Glomerular visceral epithelial cell (primary cell): ENCODE measurements at regions not wholly inside any gene's neighbourhood (a gene's known extent, or its start where the extent isn't known, plus 50 kb on each side); places are given as distances from the start of the nearest gene placed in this dataset.

Experiments
- DNase-seq: peaks from one replicate; pipeline ENCODE4 v3.0.0-alpha.2; 2016; ENCODE audit errors: extremely low spot score

DNA sequence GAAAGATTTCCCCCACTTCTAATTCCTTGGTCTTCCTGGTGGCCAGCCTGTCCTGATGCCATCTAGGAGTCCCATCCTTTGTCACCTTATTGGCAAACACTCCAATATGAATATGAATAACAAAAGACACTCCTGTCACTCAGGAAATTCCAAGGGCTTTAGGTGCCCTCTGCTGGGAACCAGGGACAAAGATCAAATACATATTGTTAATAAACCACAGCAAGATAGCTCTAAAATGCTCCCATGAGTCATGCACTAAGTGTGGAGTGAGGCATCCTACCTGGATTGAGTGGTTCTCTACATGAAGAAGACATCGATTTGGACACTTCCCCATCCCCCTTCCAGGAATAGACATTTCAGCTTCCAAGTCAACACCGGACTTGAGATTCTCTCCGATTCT lies 823.6 kb downstream of the TBC1D22A start:
- no peak for DNase-seq

DNA sequence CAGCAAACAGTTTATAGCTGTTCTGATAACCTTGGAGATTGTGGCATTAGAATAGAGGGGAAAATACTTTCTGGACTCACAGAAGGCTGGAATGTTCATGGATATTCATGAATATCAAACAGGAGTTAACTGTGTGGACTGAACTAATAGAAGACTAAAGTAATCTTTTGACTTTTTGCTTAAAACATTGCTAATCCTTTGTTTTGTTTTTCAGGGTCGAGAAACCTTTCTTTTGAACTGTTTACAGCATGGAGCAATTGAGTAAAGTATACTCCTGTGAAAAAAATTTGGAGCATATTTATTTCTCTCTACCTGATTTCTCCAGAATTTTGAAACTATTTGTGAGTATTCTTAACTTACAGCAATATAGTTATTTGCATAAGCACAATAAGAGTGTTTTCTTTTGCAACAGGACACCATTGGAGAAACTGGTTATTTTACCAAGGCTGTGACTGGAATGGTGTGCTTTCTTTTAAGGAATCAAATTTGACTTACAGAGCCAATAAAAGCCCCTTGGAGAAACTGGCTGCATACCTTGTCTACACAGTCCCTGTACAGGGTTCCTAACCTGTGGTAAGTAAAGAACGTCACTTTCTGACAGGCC lies 821.6 kb downstream of the TBC1D22A start:
- no peak for DNase-seq

- no peak for DNase-seq
These were observed 819.6 kb downstream of the TBC1D22A start for GRCh38 chr22:47582067-47582466.

DNA sequence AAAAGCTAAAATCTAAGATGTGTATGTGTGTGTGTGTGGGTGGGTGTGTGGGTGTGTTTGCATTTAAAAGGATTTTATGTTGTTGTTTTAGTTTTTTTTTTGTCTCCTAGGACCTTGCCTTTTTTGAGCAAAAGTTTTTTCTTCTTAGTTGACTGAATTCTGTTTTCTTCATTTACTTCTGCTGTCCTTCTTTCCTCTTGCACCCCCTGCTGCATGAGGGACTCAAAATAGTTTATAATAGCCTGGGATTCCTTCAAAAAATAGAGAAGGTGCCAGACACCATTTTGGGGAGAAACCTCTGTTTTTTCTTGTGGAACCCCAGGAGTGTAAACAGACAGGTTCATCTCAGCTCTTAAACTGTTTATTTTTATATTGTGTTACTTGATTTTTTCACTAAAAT lies 817.7 kb downstream of the TBC1D22A start:
- no peak for DNase-seq

DNA sequence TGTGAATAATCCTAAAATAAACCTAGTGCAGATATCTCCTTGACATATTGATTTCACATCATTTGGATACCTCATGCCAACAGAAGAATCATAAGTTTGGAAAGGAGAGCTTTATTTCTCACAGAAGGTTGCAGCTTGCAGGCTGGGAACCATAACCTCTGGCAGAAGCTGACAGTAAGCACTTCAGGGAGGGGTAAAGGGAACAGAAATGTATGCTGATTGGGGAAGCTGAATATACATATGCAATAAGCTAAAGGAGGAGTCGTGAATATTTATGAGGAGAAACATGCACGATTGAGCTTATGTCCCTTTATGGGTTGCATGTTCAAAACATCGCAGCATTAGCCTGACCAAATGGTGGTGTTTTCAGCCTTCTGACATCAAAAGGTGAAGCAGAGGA lies 814.5 kb downstream of the TBC1D22A start:
- DNase-seq = no peak

- DNase-seq = no peak
These were observed 812.8 kb downstream of the TBC1D22A start for GRCh38 chr22:47575291-47575690.

GRCh38 chr22:47574556-47574955 lies 812.1 kb downstream of the TBC1D22A start:
- DNase-seq = no peak

- no peak for DNase-seq
These were observed 810.7 kb downstream of the TBC1D22A start for GRCh38 chr22:47573141-47573540.

DNA sequence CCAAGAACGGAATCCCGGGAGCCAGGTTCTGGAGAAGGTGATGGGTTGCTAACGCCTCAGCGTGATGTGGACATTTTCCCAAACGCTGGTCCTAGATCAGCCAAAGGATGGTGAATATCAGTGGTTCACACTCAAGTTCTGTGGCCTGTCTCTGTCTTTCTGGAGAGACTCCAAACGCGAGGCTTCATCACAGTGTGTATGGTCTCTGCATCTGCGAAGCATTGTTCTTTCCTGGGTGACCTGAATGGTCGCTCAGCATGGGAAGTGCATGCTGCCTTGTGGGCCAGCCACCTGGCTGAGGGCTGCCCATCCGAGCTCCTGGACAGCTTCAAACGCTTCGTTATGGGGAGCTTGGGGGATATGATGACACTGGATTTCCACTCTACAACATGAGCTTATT lies 810.0 kb downstream of the TBC1D22A start:
- DNase-seq = no peak

- DNase-seq = no peak
These were observed 809.2 kb downstream of the TBC1D22A start for GRCh38 chr22:47571616-47572015.

GRCh38 chr22:47570851-47571250 lies 808.4 kb downstream of the TBC1D22A start:
- no peak for DNase-seq

DNA sequence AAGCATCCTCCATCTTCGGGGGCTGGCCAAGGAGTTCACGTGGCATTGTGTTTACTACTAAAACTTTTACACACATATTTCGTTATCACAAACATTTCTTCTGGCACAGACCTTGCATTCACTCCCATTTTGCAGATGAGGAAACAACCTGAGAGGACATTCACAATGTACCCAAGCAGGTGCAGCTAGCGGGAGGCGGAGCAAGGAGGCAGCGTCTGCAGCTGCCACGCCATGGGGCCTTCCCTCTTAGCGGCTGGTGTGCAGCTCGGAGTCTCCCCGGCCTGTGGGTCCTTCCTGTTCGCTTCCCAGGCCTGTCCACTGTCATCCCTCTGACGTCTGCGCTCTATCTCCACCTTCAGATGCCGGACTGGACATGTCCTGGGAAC lies 807.8 kb downstream of the TBC1D22A start:
- no peak for DNase-seq

- no peak for DNase-seq
These were observed 807.2 kb downstream of the TBC1D22A start for GRCh38 chr22:47569389-47570299.

DNA sequence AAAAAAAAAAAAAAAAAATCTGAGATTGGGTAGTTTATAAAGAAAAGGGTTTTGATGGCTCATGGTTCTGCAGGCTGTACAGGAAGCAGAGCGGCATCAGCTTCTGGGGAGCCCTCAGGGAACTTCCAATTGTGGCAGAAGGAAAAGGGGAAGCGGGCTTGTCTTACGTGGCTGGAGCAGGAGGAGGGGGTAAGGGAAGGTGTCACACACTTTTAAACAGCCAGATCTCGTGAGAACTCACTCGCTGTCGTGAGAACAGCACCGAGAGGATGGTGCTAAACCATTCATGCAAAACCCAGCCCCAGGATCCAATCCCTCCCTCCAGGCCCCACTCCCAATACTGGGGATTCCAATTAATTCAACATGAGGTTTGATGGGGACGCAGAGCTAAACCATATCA lies 806.2 kb downstream of the TBC1D22A start:
- DNase-seq = no peak

GRCh38 chr22:47567126-47568090 lies 805.0 kb downstream of the TBC1D22A start:
- no peak for DNase-seq

DNA sequence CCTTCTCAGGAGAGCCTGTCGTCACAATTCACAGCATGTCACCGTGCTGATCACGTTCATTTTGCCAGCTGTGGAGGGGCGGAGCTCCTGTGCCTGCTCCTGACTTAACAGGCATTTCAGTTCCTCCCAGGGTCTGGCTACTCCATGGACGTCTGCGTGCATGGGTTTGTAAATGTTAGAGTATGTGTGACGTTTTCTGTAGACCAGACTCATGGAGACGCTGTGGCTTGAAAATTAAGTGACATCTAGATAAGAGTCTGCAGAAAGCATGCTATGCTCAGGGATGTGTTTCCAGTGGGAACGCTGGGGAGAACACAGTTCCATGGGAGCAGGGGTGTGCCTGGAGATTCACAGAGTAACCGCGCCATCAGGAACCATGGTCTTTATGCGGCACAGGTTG lies 804.0 kb downstream of the TBC1D22A start:
- DNase-seq = no peak

DNA sequence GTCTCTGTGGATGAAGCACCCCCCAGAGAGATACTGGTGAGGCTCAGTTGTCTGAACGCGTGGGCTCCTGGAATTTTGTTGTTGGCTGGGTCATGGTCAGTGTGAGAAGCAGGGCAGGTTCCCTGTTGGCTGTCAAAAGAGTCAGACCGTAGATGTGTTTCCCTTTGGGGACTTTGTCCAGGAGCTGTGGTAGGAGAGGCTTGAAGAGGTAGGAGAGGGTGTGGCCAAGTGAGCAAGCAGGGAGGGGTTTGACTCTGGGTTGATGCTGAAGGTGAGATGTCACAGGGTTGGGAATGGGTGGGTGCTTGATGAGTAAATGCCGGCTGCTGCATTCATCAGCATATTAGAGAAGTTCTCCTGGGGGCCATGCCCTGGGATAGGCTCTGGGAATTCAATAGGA lies 803.2 kb downstream of the TBC1D22A start:
- DNase-seq = no peak

DNA sequence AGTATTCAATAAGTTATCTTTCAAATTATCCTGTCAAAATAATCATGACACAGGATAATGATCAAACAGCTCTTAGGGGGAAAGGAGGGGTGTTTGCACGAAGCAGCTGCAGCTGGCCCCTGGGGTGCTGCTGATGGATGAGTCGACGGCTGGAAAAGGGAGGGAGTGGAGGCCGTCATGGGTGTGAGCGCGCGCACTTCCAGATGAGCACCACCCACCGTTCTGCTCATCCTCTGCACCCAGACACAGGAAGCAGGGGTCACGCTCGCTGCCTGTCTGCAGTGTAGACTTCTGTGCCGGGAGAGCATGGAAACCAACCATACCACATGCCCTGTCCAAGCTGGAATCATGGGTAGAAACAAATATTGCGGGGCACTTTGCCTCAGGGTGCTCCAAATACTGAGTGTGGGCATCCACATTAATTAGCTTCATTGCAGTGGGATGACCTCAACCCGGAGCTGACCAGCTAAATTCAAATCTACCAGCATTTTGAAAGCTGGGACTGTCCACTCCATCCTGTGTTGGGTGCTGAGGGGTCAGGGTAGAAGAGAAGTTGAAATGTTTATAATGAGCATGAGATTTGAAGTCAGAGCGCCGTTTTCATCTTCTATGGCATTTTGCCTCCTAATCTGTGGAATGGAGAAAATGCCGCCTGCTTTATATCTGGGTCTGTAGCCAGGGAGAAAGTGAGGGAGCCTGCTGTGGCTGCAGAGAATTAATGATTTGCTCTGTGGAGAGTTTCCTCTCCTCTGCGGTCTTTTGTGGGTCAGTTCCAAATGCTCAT lies 802.4 kb downstream of the TBC1D22A start:
- no peak for DNase-seq

DNA sequence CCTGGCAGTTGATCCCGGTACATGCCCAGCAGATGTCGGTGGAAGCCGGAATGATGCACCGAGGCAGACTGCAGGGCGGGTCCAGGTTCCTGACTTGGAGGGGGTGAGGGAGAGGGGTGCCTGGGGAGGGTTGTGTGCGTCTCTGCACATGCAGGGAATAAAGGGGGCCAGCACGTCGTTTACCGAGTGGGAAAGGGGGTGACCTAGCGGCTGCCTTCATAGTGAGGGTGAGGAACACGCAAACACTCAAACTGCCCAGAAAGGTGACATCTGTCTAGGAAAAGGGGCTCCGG lies 801.7 kb downstream of the TBC1D22A start:
- DNase-seq = no peak

- no peak for DNase-seq
These were observed 801.1 kb downstream of the TBC1D22A start for GRCh38 chr22:47563406-47564157.

DNA sequence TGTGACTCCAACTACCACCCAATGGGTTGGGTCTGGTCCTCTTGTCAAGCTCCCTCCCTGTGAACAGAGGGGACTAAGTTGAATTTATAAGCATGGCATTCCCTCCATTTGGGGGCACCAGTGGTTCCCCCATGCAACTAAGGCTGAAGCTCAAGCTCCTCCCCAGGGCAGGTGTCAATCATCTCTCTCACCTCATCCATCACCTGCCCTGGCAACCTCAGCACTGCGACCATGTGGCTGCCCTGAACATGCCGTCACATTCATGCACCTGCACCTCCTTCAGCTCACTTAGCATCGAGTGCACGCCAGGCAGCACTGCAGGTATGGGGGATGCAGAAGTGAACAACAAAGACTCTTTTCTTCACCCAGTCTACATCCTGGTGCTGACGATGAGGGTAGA lies 799.3 kb downstream of the TBC1D22A start:
- no peak for DNase-seq
